ENCODE measurements at regions not wholly inside any gene's neighbourhood (a gene's known extent, or its start where the extent isn't known, plus 50 kb on each side); places are given as distances from the start of the nearest gene placed in this dataset.

GRCh38 chr21:36250423-36251075 is 69.4 kb upstream of the MORC3 start:
- Histone ChIP-seq H3K9me3 (no peaks in the 10 kb centered on the region), H3K4me1 (no peaks in the 10 kb centered on the region), H3K4me3 (no peak overlapping the region), H3K27ac (no peak overlapping the region), H3K36me3 (peaks cover 0 to 33% of the 10 kb centered on the region in 2 donors), H3K27me3 (no peaks in the 10 kb centered on the region)
- TF ChIP-seq POLR2A (IDR thresholded peaks at IDR 0.05) (no peak), POLR2AphosphoS5 (IDR thresholded peaks at IDR 0.05; ENCODE audit: insufficient read depth in 1 of 2, low read depth in 1 of 2) (no peak), CTCF (IDR thresholded peaks at IDR 0.05) (no peak)
- intact Hi-C loops (cut with DNase I), result no loop called here
- no peak for DNase-seq (ENCODE audit: extremely low spot score in 2 of 2)

GRCh38 chr21:36254106-36254941 is 65.7 kb upstream of the MORC3 start:
- intact Hi-C loops (cut with DNase I), result no loop called here
- Histone ChIP-seq H3K4me3 (no peak overlapping the region), H3K4me1 (no peaks in the 10 kb centered on the region), H3K9me3 (no peaks in the 10 kb centered on the region), H3K36me3 (peaks cover 0 to 19% of the 10 kb centered on the region in 2 donors), H3K27ac (no peak overlapping the region), H3K27me3 (no peaks in the 10 kb centered on the region)
- DNase-seq (ENCODE audit: extremely low spot score in 2 of 2), result no peak
- TF ChIP-seq POLR2AphosphoS5 (IDR thresholded peaks at IDR 0.05; ENCODE audit: insufficient read depth in 1 of 2, low read depth in 1 of 2), result no peak

GRCh38 chr21:36255663-36256062 is 64.3 kb upstream of the MORC3 start:
- Histone ChIP-seq H3K4me3 (no peak overlapping the region), H3K9me3 (no peaks in the 10 kb centered on the region), H3K27me3 (no peaks in the 10 kb centered on the region), H3K4me1 (peaks cover 4% of the 10 kb centered on the region), H3K36me3 (peaks cover 0 to 18% of the 10 kb centered on the region in 2 donors), H3K27ac (no peak overlapping the region)
- DNase-seq (ENCODE audit: extremely low spot score in 2 of 2), result no peak
- intact Hi-C loops (cut with DNase I), result no loop called here
- no peak for TF ChIP-seq POLR2A (IDR thresholded peaks at IDR 0.05)
- no peak for TF ChIP-seq CTCF (IDR thresholded peaks at IDR 0.05)
- no peak for TF ChIP-seq POLR2AphosphoS5 (IDR thresholded peaks at IDR 0.05; ENCODE audit: insufficient read depth in 1 of 2, low read depth in 1 of 2)

- intact Hi-C loops (cut with DNase I), result no loop called here
- TF ChIP-seq POLR2A (IDR thresholded peaks at IDR 0.05), result no peak
- no peak for TF ChIP-seq CTCF (IDR thresholded peaks at IDR 0.05)
- no peak for TF ChIP-seq POLR2AphosphoS5 (IDR thresholded peaks at IDR 0.05; ENCODE audit: insufficient read depth in 1 of 2, low read depth in 1 of 2)
- Histone ChIP-seq H3K36me3 (peaks cover 0 to 6% of the 10 kb centered on the region in 2 donors), H3K4me1 (peaks cover 4% of the 10 kb centered on the region), H3K9me3 (no peaks in the 10 kb centered on the region), H3K27me3 (no peaks in the 10 kb centered on the region), H3K27ac (no peak overlapping the region), H3K4me3 (no peak overlapping the region)
- DNase-seq (ENCODE audit: extremely low spot score in 2 of 2), result no peak
Observed at GRCh38 chr21:36257657-36258056, 62.3 kb upstream of the MORC3 start.

GRCh38 chr21:36260030-36260787 is 59.8 kb upstream of the MORC3 start:
- peak overlapping the region; percentile 45 to 46 for H3K4me3 ChIP-seq
- TF ChIP-seq POLR2AphosphoS5 (IDR thresholded peaks at IDR 0.05; ENCODE audit: insufficient read depth in 1 of 2, low read depth in 1 of 2) (peak in 1 of 2 donors; percentile 88), CTCF (IDR thresholded peaks at IDR 0.05) (peak; percentile 59 to 80 (median 68)), POLR2A (IDR thresholded peaks at IDR 0.05) (no peak)
- intact Hi-C loops (cut with DNase I), result no loop called here
- no peaks in the 10 kb centered on the region for H3K9me3 ChIP-seq
- H3K36me3 ChIP-seq, result no peaks in the 10 kb centered on the region
- H3K27ac ChIP-seq, result peak overlapping the region; percentile 67
- no peaks in the 10 kb centered on the region for H3K27me3 ChIP-seq
- H3K4me1 ChIP-seq, result peaks cover 4% of the 10 kb centered on the region
- DNase-seq (ENCODE audit: extremely low spot score in 2 of 2), result no peak
